Testis (tissue), 2 donors: ENCODE measurements at regions not wholly inside any gene's neighbourhood (a gene's known extent, or its start where the extent isn't known, plus 50 kb on each side); places are given as distances from the start of the nearest gene placed in this dataset.

Experiments used
- DNase-seq: peaks from one replicate; pipeline ENCODE4 v3.0.0-alpha.2; 2019
- H3K27ac ChIP-seq, 2 donors: fragments of 200-600 bp; sonication (generic); one replicate each; pipeline ENCODE4 v1.5.1; 2019
- H3K27me3 ChIP-seq: fragments of 200-600 bp; sonication (generic); one replicate; pipeline ENCODE4 v1.5.1; 2019
- H3K36me3 ChIP-seq: fragments of 200-600 bp; sonication (generic); one replicate; pipeline ENCODE4 v1.5.1; 2017; ENCODE audit warnings: low read depth; ENCODE audit errors: missing control alignments
- H3K4me1 ChIP-seq: fragments of 200-600 bp; sonication (generic); one replicate; pipeline ENCODE4 v1.5.1; 2019
- H3K4me3 ChIP-seq, 2 donors: fragments of 200-600 bp; sonication (generic); one replicate each; pipeline ENCODE4 v1.5.1; 2017 to 2019
- H3K9me3 ChIP-seq: fragments of 200-600 bp; sonication (generic); one replicate; pipeline ENCODE4 v1.5.1; 2017
- POLR2A ChIP-seq: fragments of 450-650 bp; IDR thresholded peaks from one replicate; pipeline ENCODE4 v1.6.1; 2017; ENCODE audit warnings: antibody characterized with exemption, mild to moderate bottlenecking, moderate library complexity
- WGBS, 2 donors: methylation state at CpG; one replicate each; pipeline ENCODE4 v1.1.5; 2018; 5-methylcytosine and 5-hydroxymethylcytosine counted together
- intact Hi-C: fragments of 100-400 bp; cut with DNase I; formaldehyde crosslinking; loops from one replicate; pipeline ENCODE4 v1.15.1; 2023; ENCODE audit warnings: low total_unique reads
- TF ChIP-seq, protein P1 (sequence below), 3 experiments: fragments of 450-650 bp in 2 of 3; fragments of 200-600 bp in 1 of 3; sonication (generic) in 1 of 3; IDR thresholded peaks; one replicate each; pipeline ENCODE4 v1.5.1; 2016 to 2019; ENCODE audit warnings: antibody characterized with exemption in 3 of 3, mild to moderate bottlenecking in 2 of 3, moderate library complexity in 1 of 3

DNA sequence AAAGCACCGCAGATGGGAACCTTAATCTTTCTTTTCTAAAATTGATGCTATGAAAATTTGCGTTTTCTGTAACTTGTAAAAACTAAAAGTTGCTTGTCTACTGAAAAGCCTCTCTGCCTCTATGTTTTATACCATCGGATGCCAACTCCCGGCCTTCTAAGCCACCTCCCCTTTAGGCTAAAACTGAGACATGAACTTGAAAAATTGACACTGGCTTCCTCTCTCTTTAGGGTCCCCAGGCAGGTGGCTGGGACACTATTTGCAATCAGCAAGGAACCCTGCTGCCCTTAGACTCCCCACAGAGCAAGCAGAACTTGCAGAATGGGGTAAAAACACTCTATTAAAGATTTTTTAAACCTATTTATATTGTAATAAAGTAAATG is 151.1 kb upstream of the CAMK1G start:
- no peak overlapping the region for H3K27ac ChIP-seq
- no peaks in the 10 kb centered on the region for H3K36me3 ChIP-seq
- H3K27me3 ChIP-seq, result no peaks in the 10 kb centered on the region
- H3K4me3 ChIP-seq, result no peak overlapping the region
- no peaks in the 10 kb centered on the region for H3K4me1 ChIP-seq
- DNase-seq, result no peak
- H3K9me3 ChIP-seq, result no peaks in the 10 kb centered on the region
- TF ChIP-seq, protein P1, sequence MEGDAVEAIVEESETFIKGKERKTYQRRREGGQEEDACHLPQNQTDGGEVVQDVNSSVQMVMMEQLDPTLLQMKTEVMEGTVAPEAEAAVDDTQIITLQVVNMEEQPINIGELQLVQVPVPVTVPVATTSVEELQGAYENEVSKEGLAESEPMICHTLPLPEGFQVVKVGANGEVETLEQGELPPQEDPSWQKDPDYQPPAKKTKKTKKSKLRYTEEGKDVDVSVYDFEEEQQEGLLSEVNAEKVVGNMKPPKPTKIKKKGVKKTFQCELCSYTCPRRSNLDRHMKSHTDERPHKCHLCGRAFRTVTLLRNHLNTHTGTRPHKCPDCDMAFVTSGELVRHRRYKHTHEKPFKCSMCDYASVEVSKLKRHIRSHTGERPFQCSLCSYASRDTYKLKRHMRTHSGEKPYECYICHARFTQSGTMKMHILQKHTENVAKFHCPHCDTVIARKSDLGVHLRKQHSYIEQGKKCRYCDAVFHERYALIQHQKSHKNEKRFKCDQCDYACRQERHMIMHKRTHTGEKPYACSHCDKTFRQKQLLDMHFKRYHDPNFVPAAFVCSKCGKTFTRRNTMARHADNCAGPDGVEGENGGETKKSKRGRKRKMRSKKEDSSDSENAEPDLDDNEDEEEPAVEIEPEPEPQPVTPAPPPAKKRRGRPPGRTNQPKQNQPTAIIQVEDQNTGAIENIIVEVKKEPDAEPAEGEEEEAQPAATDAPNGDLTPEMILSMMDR (IDR thresholded peaks at IDR 0.05), result no peak
- TF ChIP-seq POLR2A, result no peak
- 82 to 83% methylated on average over 4 of the region's 4 CpGs for WGBS, 2 donors
- intact Hi-C loops, result no loop called here

DNA sequence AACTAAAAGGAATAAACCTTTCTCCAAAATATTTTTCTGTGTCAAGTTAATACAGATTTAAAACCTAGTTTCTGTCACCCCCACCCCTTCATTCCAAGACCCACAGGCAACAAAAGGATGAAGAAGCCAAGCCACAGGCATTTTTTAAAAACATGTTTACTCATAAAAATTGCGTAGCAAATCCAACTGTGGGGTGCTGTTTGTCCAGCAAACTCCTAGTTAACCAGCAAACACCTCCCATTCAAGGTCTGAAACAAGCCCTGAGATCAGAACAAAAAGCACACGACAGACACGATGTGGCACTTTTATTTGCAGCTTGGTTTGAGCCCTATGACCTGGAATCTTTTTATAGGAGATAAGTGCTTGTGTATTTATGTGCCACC is 149.9 kb upstream of the CAMK1G start:
- WGBS, 2 donors, result 40 to 47% methylated on average over 3 of the region's 3 CpGs
- H3K27ac ChIP-seq, result no peak overlapping the region

DNA sequence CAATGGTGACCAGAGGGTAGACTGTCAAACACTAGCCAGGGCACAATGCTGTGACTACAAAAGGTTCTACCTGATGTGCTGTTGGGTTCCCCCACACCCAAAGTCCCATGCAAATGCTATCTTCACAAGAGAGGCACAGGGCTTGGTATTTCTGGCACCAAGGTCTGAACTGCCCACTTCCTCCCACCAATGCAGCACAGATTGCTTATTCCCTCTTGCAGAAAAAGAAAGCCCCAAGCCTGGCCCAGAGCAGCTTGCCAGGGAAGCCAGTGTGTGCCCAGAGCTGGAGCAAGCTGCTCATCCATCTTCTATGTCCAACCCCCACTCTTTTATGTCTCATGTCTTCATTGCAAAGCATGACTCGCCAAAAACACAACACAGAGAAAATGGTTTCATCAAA is 149.4 kb upstream of the CAMK1G start:
- Histone ChIP-seq H3K27me3 (no peaks in the 10 kb centered on the region), H3K9me3 (no peaks in the 10 kb centered on the region), H3K4me1 (no peaks in the 10 kb centered on the region), H3K4me3 (no peak overlapping the region), H3K27ac (no peak overlapping the region), H3K36me3 (no peaks in the 10 kb centered on the region)
- intact Hi-C loops, result no loop called here
- 79 to 85% methylated on average over 1 of the region's 1 CpG for WGBS, 2 donors
- DNase-seq, result no peak
- no peak for TF ChIP-seq POLR2A
- TF ChIP-seq, protein P1 (IDR thresholded peaks at IDR 0.05), result no peak

More for the DNA sequence above, 149.9 kb upstream of the CAMK1G start:
- Histone ChIP-seq H3K36me3 (no peaks in the 10 kb centered on the region), H3K4me1 (no peaks in the 10 kb centered on the region), H3K9me3 (no peaks in the 10 kb centered on the region), H3K27me3 (no peaks in the 10 kb centered on the region), H3K4me3 (no peak overlapping the region)
- TF ChIP-seq, protein P1 (IDR thresholded peaks at IDR 0.05), result no peak
- intact Hi-C loops, result no loop called here
- no peak for DNase-seq

DNA sequence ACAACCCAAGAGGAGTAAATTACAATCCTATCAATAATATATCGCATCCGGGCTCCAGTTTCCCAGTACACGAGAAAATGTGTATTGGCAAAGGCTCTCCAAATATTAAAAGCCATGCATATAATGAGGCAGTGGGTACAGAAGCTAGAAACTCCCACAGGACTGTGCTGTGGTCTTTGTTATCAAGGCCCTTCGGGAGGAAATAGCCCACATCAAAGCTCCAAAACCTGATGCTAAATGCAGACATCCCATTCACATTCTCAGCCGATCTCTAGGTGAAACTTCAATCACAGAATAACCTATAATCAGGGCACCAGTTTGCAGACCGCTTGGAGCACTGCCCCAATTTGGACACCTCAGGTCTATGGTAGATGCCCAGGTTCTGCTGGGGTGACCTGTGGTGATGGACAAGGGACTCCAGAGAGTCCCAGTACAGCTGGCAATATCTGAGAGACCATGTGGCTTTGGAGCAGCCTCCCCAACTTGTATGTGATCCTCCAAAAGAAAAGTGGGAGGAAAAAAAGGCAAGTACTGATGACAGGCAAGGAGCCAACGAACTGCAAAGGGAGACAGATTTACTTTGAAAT is 148.8 kb upstream of the CAMK1G start:
- no peak overlapping the region for H3K4me3 ChIP-seq
- H3K27me3 ChIP-seq, result no peaks in the 10 kb centered on the region
- DNase-seq, result no peak
- TF ChIP-seq, protein P1 (IDR thresholded peaks at IDR 0.05), result no peak
- no peak for TF ChIP-seq POLR2A
- no peak overlapping the region for H3K27ac ChIP-seq
- H3K4me1 ChIP-seq, result no peaks in the 10 kb centered on the region
- 68 to 71% methylated on average over 7 of the region's 7 CpGs for WGBS, 2 donors
- no peaks in the 10 kb centered on the region for H3K36me3 ChIP-seq
- no peaks in the 10 kb centered on the region for H3K9me3 ChIP-seq
- intact Hi-C loops, result no loop called here
